ENCODE measurements at regions not wholly inside any gene's neighbourhood (a gene's known extent, or its start where the extent isn't known, plus 50 kb on each side); places are given as distances from the start of the nearest gene placed in this dataset.

DNA sequence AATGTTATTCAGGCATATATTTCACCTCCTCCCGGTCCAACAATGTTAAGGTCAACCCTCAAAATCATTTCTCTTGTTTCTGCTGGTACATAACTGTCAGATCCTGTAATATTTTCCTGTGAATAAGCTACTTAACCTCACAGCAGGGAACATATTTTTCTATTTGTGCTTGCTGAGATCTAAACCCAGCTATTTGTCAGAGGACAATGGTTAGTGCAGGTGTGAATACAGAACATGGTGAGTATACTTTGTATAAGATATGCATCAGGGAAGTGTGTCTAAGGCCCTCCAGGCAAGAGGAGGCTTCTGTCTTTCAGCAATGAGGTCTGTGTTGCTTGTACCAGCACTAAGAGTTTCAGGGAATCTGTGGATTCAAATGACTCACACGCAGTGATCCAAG lies 970.6 kb downstream of the NCAM2 start:
- TF ChIP-seq CTCF (IDR thresholded peaks at IDR 0.05) (no peak), POLR2A (IDR thresholded peaks at IDR 0.05) (no peak), POLR2AphosphoS5 (IDR thresholded peaks at IDR 0.05) (no peak)

Measured in breast epithelium (tissue), 3 donors.